OCI-LY7 (cell line): ENCODE measurements at regions not wholly inside any gene's neighbourhood (a gene's known extent, or its start where the extent isn't known, plus 50 kb on each side); places are given as distances from the start of the nearest gene placed in this dataset.
"Not testable (repeated sequence)": the region's sequence is repeated elsewhere in the genome, so short reads cannot be mapped to it uniquely, and the experiment has no call there.

Experiments
- BruUV-seq: library from RNA; stranded (reverse); fragments of 400-500 nt; replicated peaks from 2 replicates; lab custom pipeline; 2021; lab: Mats Ljungman, UMichigan
- CTCF ChIA-PET: fragments of 300-600 bp; sonication (Branson Sonifier 250); formaldehyde crosslinking; loops from one replicate; lab custom pipeline; 2022; ENCODE audit warnings: antibody characterized with exemption; ENCODE audit not compliant: unreplicated experiment; lab: Charles Lee
- POLR2A ChIA-PET: fragments of 300-600 bp; sonication (Branson Sonifier 250); formaldehyde crosslinking; loops from one replicate; lab custom pipeline; 2022; ENCODE audit warnings: antibody characterized with exemption; lab: Charles Lee
- DNase-seq: peaks from one replicate; pipeline ENCODE4 v3.0.0-alpha.2; 2015; ENCODE audit warnings: low spot score
- H2AFZ ChIP-seq: fragments of 200-600 bp; sonication (generic), shearing (Covaris generic); 2 replicates; pipeline ENCODE4 v1.6.1; 2014; ENCODE audit warnings: mild to moderate bottlenecking, antibody characterized with exemption, low read length, moderate library complexity
- H3K27ac ChIP-seq: fragments of 200-600 bp; sonication (generic); 2 replicates; pipeline ENCODE4 v1.5.1; 2014; ENCODE audit warnings: mixed run types, low read depth, mild to moderate bottlenecking, moderate library complexity, low read length, inconsistent platforms; ENCODE audit not compliant: poor library complexity, severe bottlenecking
- H3K36me3 ChIP-seq: fragments of 200-600 bp; sonication (generic); 2 replicates; pipeline ENCODE4 v1.6.1; 2014; ENCODE audit warnings: mild to moderate bottlenecking, antibody characterized with exemption, low read length, moderate library complexity, mixed read lengths; ENCODE audit not compliant: insufficient read depth
- H3K4me1 ChIP-seq: fragments of 200-600 bp; sonication (generic); 2 replicates; pipeline ENCODE4 v1.5.1; 2014; ENCODE audit warnings: mild to moderate bottlenecking, low read length; ENCODE audit not compliant: insufficient read depth, poor library complexity, severe bottlenecking
- H3K4me2 ChIP-seq: fragments of 200-600 bp; sonication (generic); 2 replicates; pipeline ENCODE4 v1.6.1; 2014; ENCODE audit warnings: mild to moderate bottlenecking, low read length
- H3K4me3 ChIP-seq: fragments of 200-600 bp; sonication (generic); 2 replicates; pipeline ENCODE4 v1.5.1; 2014; ENCODE audit warnings: mild to moderate bottlenecking, low read depth, low read length; ENCODE audit not compliant: poor library complexity, severe bottlenecking
- H3K79me2 ChIP-seq: fragments of 200-600 bp; sonication (generic); 2 replicates; pipeline ENCODE4 v1.6.1; 2016; ENCODE audit warnings: low read depth, mild to moderate bottlenecking, low read length, moderate library complexity, mixed read lengths; ENCODE audit not compliant: insufficient read depth
- H3K9me2 ChIP-seq: fragments of 200-600 bp; sonication (generic); 2 replicates; pipeline ENCODE4 v1.6.1; 2016; ENCODE audit warnings: mild to moderate bottlenecking, low read length, mixed read lengths; ENCODE audit not compliant: insufficient read depth
- H3K9me3 ChIP-seq: fragments of 200-600 bp; sonication (generic); 2 replicates; pipeline ENCODE4 v1.6.1; 2014; ENCODE audit warnings: mild to moderate bottlenecking, mixed run types, low read length, mixed read lengths
- H4K20me1 ChIP-seq: fragments of 200-600 bp; sonication (generic); 2 replicates; pipeline ENCODE4 v1.6.1; 2014; ENCODE audit warnings: mild to moderate bottlenecking, antibody characterized with exemption, low read length, moderate library complexity, mixed read lengths; ENCODE audit not compliant: insufficient read depth
- CTCF ChIP-seq: fragments of 200-600 bp; sonication (generic); conservative IDR thresholded peaks from 2 replicates; pipeline ENCODE4 v1.5.1; 2014; ENCODE audit warnings: mild to moderate bottlenecking, antibody characterized with exemption, low read length, moderate library complexity, mixed read lengths
- EZH2phosphoT487 ChIP-seq: fragments of 200-600 bp; sonication (generic); IDR thresholded peaks from 2 replicates; pipeline ENCODE4 v1.6.1; 2018; ENCODE audit warnings: low read depth, borderline replicate concordance, mild to moderate bottlenecking, mixed run types, antibody characterized with exemption, low read length, moderate library complexity, mixed read lengths
- intact Hi-C: fragments of 100-400 bp; cut with micrococcal nuclease; formaldehyde crosslinking; loops from one replicate; pipeline ENCODE4 v1.10.0; 2022; ENCODE audit not compliant: unreplicated experiment

- Histone ChIP-seq H3K4me2 (no peak overlapping the region), H4K20me1 (no peaks in the 10 kb centered on the region), H3K4me3 (no peak overlapping the region), H3K27ac (no peak overlapping the region), H3K9me3 (no peaks in the 10 kb centered on the region), H2AFZ (no peak overlapping the region), H3K4me1 (no peaks in the 10 kb centered on the region), H3K79me2 (no peaks in the 10 kb centered on the region), H3K9me2 (no peaks in the 10 kb centered on the region), H3K36me3 (no peaks in the 10 kb centered on the region)
- no peak for DNase-seq
- TF ChIP-seq EZH2phosphoT487 (no peak), CTCF (no peak)
- ChIA-PET POLR2A (no interaction called here), CTCF (no interaction called here)
- intact Hi-C loops = no loop called here
- BruUV-seq = no TSS peak
Observed at GRCh38 chr19:29040292-29040691, 172.7 kb downstream of the UQCRFS1 start.

DNA sequence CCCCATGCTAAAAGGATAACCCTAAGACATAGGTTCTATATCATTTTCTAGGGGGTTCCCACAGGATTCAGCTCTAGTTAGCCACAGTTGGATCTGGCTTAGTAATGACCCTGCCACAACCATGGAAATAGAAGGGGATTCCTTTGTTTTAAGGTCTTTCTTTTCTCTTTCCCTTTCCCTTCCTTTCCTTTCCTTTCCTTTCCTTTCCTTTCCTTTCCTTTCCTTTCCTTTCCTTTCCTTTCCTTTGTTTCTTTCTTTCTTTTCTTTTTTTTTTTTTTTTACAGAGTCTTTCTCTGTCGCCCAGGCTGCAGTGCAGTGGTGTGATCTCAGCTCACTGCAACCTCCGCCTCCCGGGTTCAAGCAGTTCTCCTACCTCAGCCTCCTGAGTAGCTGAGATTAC, 173.9 kb downstream of the UQCRFS1 start:
- H2AFZ ChIP-seq, DNase-seq, intact Hi-C loops, CTCF ChIA-PET, H3K4me1 ChIP-seq, H3K36me3 ChIP-seq, H3K79me2 ChIP-seq, BruUV-seq, H4K20me1 ChIP-seq, H3K9me3 ChIP-seq, H3K27ac ChIP-seq, H3K4me3 ChIP-seq, H3K9me2 ChIP-seq, H3K4me2 ChIP-seq: not testable (repeated sequence)
- POLR2A ChIA-PET = interaction anchor here (0.7 kb wide), 1 partner anchor 22 kb away, joined by 5 read pairs; no protein-coding TSS in a partner anchor

- no peak for TF ChIP-seq EZH2phosphoT487
- no peak for TF ChIP-seq CTCF
- Histone ChIP-seq H3K4me3 (no peak overlapping the region), H3K4me2 (no peak overlapping the region), H3K9me2 (no peaks in the 10 kb centered on the region), H3K4me1 (no peaks in the 10 kb centered on the region), H3K36me3 (no peaks in the 10 kb centered on the region), H2AFZ (no peak overlapping the region), H4K20me1 (no peaks in the 10 kb centered on the region), H3K79me2 (no peaks in the 10 kb centered on the region), H3K9me3 (no peaks in the 10 kb centered on the region), H3K27ac (no peak overlapping the region)
- no peak for DNase-seq
- ChIA-PET CTCF (no interaction called here), POLR2A (no interaction called here)
- intact Hi-C loops = no loop called here
- BruUV-seq = no TSS peak
Observed at GRCh38 chr19:29031216-29031615, 181.7 kb downstream of the UQCRFS1 start.
